WERI-Rb-1 (cell line): ENCODE measurements at regions not wholly inside any gene's neighbourhood (a gene's known extent, or its start where the extent isn't known, plus 50 kb on each side); places are given as distances from the start of the nearest gene placed in this dataset.

Source experiments
- DNase-seq: peaks from one replicate; pipeline ENCODE4 v3.0.0-alpha.2; 2020
- H3K27ac ChIP-seq: fragments of 250-450 bp; sonication (Bioruptor Pico); 2 replicates; pipeline ENCODE4 v1.5.1; 2020; ENCODE audit warnings: mild to moderate bottlenecking, moderate library complexity
- H3K27me3 ChIP-seq: fragments of 250-450 bp; sonication (Bioruptor Pico); 2 replicates; pipeline ENCODE4 v1.5.1; 2021; ENCODE audit warnings: mild to moderate bottlenecking, low read depth, moderate library complexity; ENCODE audit not compliant: insufficient read depth, severe bottlenecking
- H3K36me3 ChIP-seq: fragments of 250-450 bp; sonication (Bioruptor Pico); 2 replicates; pipeline ENCODE4 v1.5.1; 2020; ENCODE audit warnings: mild to moderate bottlenecking, moderate library complexity
- H3K4me3 ChIP-seq: 2 replicates; pipeline ENCODE4 v1.5.1; 2011; ENCODE audit warnings: low read depth, mild to moderate bottlenecking, control low read depth, low read length
- H3K9me3 ChIP-seq: fragments of 250-450 bp; sonication (Bioruptor Pico); 2 replicates; pipeline ENCODE4 v1.5.1; 2021; ENCODE audit warnings: mild to moderate bottlenecking, moderate library complexity; ENCODE audit not compliant: severe bottlenecking
- CTCF ChIP-seq: IDR thresholded peaks from 2 replicates; pipeline ENCODE4 v1.5.1; 2011; ENCODE audit warnings: low read depth, mild to moderate bottlenecking, control low read depth, inconsistent platforms, low read length

DNA sequence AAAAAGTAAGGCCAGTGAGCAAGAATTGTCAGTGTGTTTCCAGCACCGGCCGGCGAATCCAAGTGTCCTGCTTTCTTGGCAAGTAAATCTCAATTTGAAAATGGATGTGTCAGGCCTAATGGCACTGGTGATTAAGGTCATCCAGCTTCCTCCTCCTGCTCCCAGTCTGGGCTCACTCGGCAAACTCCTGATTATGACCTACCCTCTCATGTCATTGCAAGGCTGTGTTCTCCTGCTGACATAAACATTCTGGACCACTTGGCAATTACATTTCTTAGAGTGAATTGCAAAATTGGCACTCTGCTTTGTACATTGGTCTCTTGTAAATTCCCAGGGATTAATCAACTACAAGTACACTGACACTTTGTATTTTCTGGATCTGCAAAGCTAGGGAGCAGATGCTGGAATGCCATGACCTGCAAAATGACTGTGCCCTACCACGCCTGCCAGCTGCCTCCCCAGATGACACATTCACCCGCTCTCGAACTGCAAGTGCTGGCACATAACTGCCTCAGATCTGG is 473.8 kb downstream of the KIF20B start:
- Histone ChIP-seq H3K9me3 (no peaks in the 10 kb centered on the region), H3K4me3 (no peak overlapping the region), H3K36me3 (no peaks in the 10 kb centered on the region), H3K27ac (no peak overlapping the region), H3K27me3 (no peaks in the 10 kb centered on the region)
- no peak for DNase-seq
- no peak for TF ChIP-seq CTCF

DNA sequence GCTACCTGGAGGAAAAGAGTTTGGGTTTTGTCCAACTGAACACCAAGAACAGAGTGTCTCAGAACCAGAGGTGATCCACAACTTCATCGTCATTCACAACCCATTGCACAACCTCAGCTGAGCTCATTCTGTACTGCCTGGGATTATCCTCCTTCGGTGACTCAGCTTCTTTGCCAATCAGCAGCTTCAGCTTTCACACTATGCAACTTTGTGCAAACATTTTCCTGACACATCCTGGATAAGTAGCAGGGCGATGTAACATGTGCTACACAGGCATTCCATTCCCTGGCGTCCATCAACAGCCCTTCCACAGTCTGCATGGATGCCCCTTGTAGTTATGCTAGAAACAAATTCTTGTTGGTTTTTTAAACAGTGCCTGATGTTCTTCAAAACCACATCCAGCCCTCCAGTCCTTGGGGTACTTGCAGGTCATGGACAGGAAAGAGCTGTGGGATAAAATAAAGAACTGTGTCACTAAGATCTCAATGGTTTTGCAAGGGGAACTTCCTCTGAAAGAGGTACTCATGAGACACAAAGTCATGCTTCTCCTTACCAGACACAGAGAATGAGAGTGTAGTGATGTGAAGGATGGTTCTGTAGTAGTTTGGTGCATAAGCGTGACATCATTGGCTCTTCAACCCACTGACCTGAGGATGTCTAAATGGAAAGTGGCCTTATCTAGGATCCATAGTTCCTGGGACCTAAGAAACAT is 478.5 kb downstream of the KIF20B start:
- DNase-seq, result no peak
- H3K36me3 ChIP-seq, result no peaks in the 10 kb centered on the region
- no peak overlapping the region for H3K4me3 ChIP-seq
- H3K9me3 ChIP-seq, result no peaks in the 10 kb centered on the region
- no peaks in the 10 kb centered on the region for H3K27me3 ChIP-seq
- no peak for TF ChIP-seq CTCF
- H3K27ac ChIP-seq, result no peak overlapping the region

- no peak overlapping the region for H3K27ac ChIP-seq
- no peaks in the 10 kb centered on the region for H3K27me3 ChIP-seq
- H3K9me3 ChIP-seq, result no peaks in the 10 kb centered on the region
- no peak for DNase-seq
- no peak for TF ChIP-seq CTCF
- H3K36me3 ChIP-seq, result no peaks in the 10 kb centered on the region
- no peak overlapping the region for H3K4me3 ChIP-seq
Observed at GRCh38 chr10:90180886-90181691, 479.7 kb downstream of the KIF20B start.

DNA sequence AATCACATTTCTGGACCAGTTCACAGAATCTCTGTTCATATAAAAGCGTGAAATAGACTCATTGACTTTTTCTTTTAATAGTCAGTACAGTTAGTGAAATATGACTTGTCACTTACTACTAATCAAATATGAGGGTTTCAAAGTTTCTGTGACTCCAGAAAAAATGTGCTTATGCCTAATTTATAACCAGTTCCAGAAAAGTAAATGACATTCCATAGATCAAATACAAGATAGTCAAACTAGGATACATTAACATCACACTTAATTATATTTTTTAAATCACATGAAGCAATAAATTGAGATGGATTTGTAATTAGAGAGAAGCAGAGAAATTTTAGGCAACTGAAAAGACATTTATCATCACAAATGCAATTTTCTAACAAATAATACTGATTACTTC is 491.4 kb downstream of the KIF20B start:
- H3K27me3 ChIP-seq, result no peaks in the 10 kb centered on the region
- TF ChIP-seq CTCF, result no peak
- no peak overlapping the region for H3K27ac ChIP-seq
- no peaks in the 10 kb centered on the region for H3K36me3 ChIP-seq
- no peak for DNase-seq
- H3K4me3 ChIP-seq, result no peak overlapping the region
- H3K9me3 ChIP-seq, result no peaks in the 10 kb centered on the region

DNA sequence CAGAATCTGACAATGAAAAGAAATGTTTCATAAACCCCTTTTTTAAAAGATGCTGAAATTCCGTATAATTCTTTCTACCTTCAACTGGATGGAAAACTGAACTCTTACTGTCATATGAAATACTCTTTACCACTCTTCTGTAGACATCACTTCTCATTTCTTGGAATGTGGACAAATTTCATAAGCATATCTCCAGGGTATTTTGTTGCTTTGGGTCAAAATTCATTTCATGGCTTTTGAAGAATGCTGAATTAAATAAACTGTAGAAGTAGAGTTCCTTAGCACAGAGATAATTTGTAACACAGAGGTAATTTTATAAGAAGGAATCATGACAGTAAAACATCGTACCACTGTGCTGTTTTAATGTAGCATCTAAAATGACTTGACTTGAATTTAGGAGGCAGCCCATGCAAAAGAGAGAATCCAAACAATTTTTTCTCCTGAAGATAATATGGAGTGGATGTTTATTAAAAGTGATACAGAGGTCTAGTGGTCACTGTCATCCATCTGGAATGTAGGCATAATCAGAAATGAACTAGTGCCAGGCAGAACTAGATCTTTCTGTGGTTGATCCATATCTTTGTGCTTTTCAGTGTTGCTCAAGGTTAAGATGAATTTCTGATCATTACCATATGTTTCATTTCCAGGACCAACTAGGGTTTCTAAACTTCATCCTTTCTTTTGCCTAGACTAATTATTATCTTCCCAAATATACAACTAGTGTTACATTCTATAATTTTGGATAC is 492.0 kb downstream of the KIF20B start:
- no peak for TF ChIP-seq CTCF
- no peak for DNase-seq
- H3K9me3 ChIP-seq, result no peaks in the 10 kb centered on the region
- H3K36me3 ChIP-seq, result no peaks in the 10 kb centered on the region
- H3K27me3 ChIP-seq, result no peaks in the 10 kb centered on the region
- no peak overlapping the region for H3K27ac ChIP-seq
- H3K4me3 ChIP-seq, result no peak overlapping the region
